ENCODE measurements at regions not wholly inside any gene's neighbourhood (a gene's known extent, or its start where the extent isn't known, plus 50 kb on each side); places are given as distances from the start of the nearest gene placed in this dataset.

GRCh38 chr18:11511434-11512095, 97.8 kb upstream of the SLC35G4 start:
- Histone ChIP-seq H3K27me3 (ENCODE audit: control insufficient read depth in 3 of 3, insufficient read depth in 3 of 3, low read length in 2 of 3) (no peaks in the 10 kb centered on the region), H3K9ac (ENCODE audit: insufficient read depth in 1 of 2, low read length in 2 of 2) (no peak overlapping the region), H3K4me1 (ENCODE audit: control insufficient read depth in 5 of 5, insufficient read depth in 5 of 5, low read length in 5 of 5) (peaks cover 0 to 19% (median 0%) of the 10 kb centered on the region in 5 donors), H3K36me3 (ENCODE audit: control insufficient read depth in 4 of 4, insufficient read depth in 4 of 4, low read length in 4 of 4) (no peaks in the 10 kb centered on the region), H3K27ac (ENCODE audit: low read depth in 1 of 2, low read length in 1 of 2) (no peak overlapping the region), H3K9me3 (ENCODE audit: control insufficient read depth in 4 of 4, insufficient read depth in 3 of 4, low read length in 3 of 4) (no peaks in the 10 kb centered on the region), H3K4me3 (no peak overlapping the region)
- TF ChIP-seq CTCF (IDR thresholded peaks at IDR 0.05; ENCODE audit: control extremely low read depth, extremely low read depth) = no peak
- WGBS, 2 donors = 72 to 74% methylated on average over 6 of the region's 6 CpGs
- DNase-seq = no peak
- ATAC-seq (ENCODE audit: insufficient read depth, low FRiP score) = no peak

DNA sequence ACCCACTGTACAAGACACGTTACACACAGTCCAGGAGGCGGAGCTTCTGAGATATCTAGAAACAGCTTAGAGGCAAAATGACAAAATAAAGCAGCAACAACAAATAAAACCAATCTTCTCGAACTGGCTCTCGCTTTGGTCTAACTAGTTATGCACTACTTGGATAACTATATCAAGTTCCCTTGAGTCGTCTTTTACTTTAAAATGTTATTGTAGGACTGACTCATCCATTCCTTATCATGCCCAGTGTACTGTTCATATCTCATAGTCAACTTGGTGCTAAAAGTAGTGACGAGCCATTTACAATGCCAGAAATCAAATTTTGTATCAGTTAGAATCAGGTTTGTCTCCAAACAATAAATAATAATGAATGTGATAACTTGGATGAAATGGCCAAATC, 102.5 kb upstream of the SLC35G4 start:
- DNase-seq = no peak
- Histone ChIP-seq H3K9me3 (ENCODE audit: control insufficient read depth in 4 of 4, insufficient read depth in 3 of 4, low read length in 3 of 4) (peaks cover 0 to 3% (median 0%) of the 10 kb centered on the region in 4 donors), H3K27ac (ENCODE audit: low read depth in 1 of 2, low read length in 1 of 2) (no peak overlapping the region), H3K9ac (ENCODE audit: insufficient read depth in 1 of 2, low read length in 2 of 2) (no peak overlapping the region), H3K4me3 (no peak overlapping the region), H3K4me1 (ENCODE audit: control insufficient read depth in 5 of 5, insufficient read depth in 5 of 5, low read length in 5 of 5) (peaks cover 0 to 2% (median 0%) of the 10 kb centered on the region in 5 donors), H3K36me3 (ENCODE audit: control insufficient read depth in 4 of 4, insufficient read depth in 4 of 4, low read length in 4 of 4) (no peaks in the 10 kb centered on the region), H3K27me3 (ENCODE audit: control insufficient read depth in 3 of 3, insufficient read depth in 3 of 3, low read length in 2 of 3) (no peaks in the 10 kb centered on the region)
- TF ChIP-seq CTCF (IDR thresholded peaks at IDR 0.05; ENCODE audit: control extremely low read depth, extremely low read depth) = no peak
- no peak for ATAC-seq (ENCODE audit: insufficient read depth, low FRiP score)
- WGBS, 2 donors = 80 to 85% methylated on average over 6 of the region's 6 CpGs

DNA sequence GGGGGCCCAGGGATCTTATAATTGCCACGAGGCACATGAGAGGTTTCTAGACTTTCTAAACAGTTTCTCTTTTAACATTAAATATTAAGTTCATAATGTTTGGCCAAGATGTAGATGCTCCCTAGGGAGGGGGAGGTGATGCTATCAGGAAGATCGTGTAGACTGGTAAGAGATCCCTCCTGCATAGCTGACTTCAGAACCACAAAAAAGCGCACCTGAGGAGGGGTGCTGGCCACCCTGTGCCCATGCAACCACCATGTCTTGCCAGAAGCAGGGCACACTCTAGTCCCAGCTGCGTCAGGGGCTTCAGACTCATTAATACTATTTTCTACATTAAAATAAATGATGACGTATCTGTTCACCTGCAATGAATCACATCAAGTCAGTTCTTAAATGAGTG, 103.4 kb upstream of the SLC35G4 start:
- no peaks in the 10 kb centered on the region for H3K27me3 ChIP-seq (ENCODE audit: control insufficient read depth in 3 of 3, insufficient read depth in 3 of 3, low read length in 2 of 3)
- DNase-seq (no peak), ATAC-seq (ENCODE audit: insufficient read depth, low FRiP score) (no peak)
- H3K4me3 ChIP-seq = no peak overlapping the region
- peaks cover 0 to 3% (median 0%) of the 10 kb centered on the region in 4 donors for H3K9me3 ChIP-seq (ENCODE audit: control insufficient read depth in 4 of 4, insufficient read depth in 3 of 4, low read length in 3 of 4)
- WGBS, 2 donors = 72 to 85% methylated on average over 5 of the region's 5 CpGs
- no peak overlapping the region for H3K9ac ChIP-seq (ENCODE audit: insufficient read depth in 1 of 2, low read length in 2 of 2)
- H3K27ac ChIP-seq (ENCODE audit: low read depth in 1 of 2, low read length in 1 of 2) = no peak overlapping the region
- no peak for TF ChIP-seq CTCF (IDR thresholded peaks at IDR 0.05; ENCODE audit: control extremely low read depth, extremely low read depth)
- H3K36me3 ChIP-seq (ENCODE audit: control insufficient read depth in 4 of 4, insufficient read depth in 4 of 4, low read length in 4 of 4) = no peaks in the 10 kb centered on the region
- no peaks in the 10 kb centered on the region for H3K4me1 ChIP-seq (ENCODE audit: control insufficient read depth in 5 of 5, insufficient read depth in 5 of 5, low read length in 5 of 5)

DNA sequence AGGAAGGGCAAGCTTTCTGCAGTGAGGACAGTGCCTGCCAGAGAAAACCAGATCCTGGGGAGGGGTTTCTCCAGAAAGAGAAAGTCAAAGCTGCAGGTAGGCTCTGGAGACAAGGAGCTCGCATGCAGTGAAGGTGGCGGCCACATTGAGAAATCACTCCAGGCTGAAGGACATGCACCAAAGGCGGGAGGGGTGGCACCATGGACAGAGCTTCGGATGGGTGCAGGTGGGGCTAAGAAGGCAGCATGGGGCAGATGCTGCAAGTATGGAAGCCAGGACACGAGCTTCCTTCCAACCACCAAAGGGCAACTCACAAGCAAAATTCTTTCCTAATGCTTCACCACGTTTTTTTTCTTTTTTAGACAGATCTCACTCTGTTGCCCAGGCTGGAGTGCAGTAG, 104.4 kb upstream of the SLC35G4 start:
- DNase-seq (no peak), ATAC-seq (ENCODE audit: insufficient read depth, low FRiP score) (no peak)
- no peaks in the 10 kb centered on the region for H3K27me3 ChIP-seq (ENCODE audit: control insufficient read depth in 3 of 3, insufficient read depth in 3 of 3, low read length in 2 of 3)
- H3K4me1 ChIP-seq (ENCODE audit: control insufficient read depth in 5 of 5, insufficient read depth in 5 of 5, low read length in 5 of 5) = no peaks in the 10 kb centered on the region
- no peaks in the 10 kb centered on the region for H3K36me3 ChIP-seq (ENCODE audit: control insufficient read depth in 4 of 4, insufficient read depth in 4 of 4, low read length in 4 of 4)
- WGBS, 2 donors = 76 to 85% methylated on average over 6 of the region's 6 CpGs
- H3K9me3 ChIP-seq (ENCODE audit: control insufficient read depth in 4 of 4, insufficient read depth in 3 of 4, low read length in 3 of 4) = peaks cover 0 to 3% (median 0%) of the 10 kb centered on the region in 4 donors
- H3K9ac ChIP-seq (ENCODE audit: insufficient read depth in 1 of 2, low read length in 2 of 2) = no peak overlapping the region
- no peak overlapping the region for H3K27ac ChIP-seq (ENCODE audit: low read depth in 1 of 2, low read length in 1 of 2)
- no peak overlapping the region for H3K4me3 ChIP-seq
- TF ChIP-seq CTCF (IDR thresholded peaks at IDR 0.05; ENCODE audit: control extremely low read depth, extremely low read depth) = no peak
